ENCODE measurements at regions not wholly inside any gene's neighbourhood (a gene's known extent, or its start where the extent isn't known, plus 50 kb on each side); places are given as distances from the start of the nearest gene placed in this dataset.

DNA sequence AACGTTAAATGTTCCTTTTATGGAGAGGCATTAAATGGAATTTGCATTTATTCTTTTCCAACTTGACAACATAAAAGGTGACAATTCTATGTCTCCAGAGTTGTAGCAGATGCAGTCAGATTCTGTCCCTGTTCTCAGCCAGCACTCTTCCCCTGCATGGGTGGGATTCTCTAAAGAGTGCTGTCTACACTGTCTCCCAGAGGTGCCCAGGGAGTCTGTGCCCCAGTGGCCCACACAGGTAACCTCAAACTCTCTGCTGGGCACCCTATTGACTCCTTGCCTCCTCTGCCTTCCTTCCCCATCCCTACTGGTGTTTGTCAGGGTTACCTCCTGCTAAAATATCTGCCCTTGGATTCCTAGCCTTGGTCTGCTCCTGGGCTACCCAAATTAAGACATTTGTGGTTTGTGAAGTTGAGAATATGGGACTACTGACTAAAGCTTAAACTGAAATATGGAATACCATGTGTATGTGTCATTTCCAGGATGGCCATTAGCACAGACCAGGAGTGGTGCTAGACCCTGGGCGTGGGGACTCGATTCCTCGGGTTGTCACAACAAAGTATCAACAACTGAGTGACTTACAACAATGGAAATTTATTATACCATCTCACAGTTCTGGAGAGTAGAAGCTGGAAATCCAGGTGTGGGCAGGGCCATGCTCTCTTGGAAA lies 284.7 kb downstream of the CDH26 start:
- Mint-ChIP-seq H3K27ac (no peak overlapping the region), H3K4me3 (no peak overlapping the region), H3K4me1 (no peaks in the 10 kb centered on the region), H3K36me3 (no peaks in the 10 kb centered on the region), H3K27me3 (no peaks in the 10 kb centered on the region), H3K9me3 (ENCODE audit: low read depth) (no peaks in the 10 kb centered on the region)
- ATAC-seq (no peak), DNase-seq (no peak)
- CTCF ChIA-PET = no interaction called here

DNA sequence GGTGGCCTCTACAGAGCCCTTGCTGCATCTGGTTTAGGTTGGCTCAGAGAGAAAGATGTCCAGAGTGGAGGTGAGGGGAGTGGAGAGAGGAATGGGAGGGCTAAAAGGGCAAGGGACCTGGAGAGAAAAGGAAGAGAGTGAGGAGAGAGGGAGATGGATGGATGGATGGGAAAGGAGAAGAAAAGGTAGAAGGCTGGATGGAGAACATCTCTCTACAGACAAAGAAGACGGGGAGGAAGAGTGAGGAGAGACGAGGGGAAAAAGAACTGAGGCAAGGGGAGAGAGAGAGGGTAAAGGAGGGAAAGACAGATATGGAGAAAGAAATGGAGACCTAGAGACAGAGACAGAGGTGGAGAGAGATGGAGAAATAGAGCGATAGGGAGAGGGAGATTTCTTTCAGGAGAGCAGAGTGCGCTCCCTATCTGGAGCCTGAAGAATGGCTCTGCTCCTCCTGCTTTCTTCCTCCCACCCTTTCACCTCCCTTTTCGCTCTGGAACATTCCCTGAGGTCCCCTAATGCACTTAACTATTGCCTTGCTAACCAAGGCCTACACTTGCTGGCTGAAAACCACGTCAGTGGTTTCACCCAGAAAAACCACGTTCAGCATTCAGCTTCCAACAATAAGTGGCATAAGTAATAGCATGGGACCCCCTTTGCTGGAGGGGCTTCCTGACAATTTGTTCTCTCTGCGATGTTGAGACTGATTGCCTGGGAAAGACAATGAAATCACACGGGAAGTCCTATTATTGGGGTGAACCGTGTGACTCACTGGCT lies 286.3 kb downstream of the CDH26 start:
- no peak for ATAC-seq
- DNase-seq = peak; percentile 35
- CTCF ChIA-PET = no interaction called here
- Mint-ChIP-seq H3K4me3 (no peak overlapping the region), H3K4me1 (no peaks in the 10 kb centered on the region), H3K27me3 (no peaks in the 10 kb centered on the region), H3K27ac (no peak overlapping the region), H3K9me3 (ENCODE audit: low read depth) (no peaks in the 10 kb centered on the region), H3K36me3 (no peaks in the 10 kb centered on the region)

DNA sequence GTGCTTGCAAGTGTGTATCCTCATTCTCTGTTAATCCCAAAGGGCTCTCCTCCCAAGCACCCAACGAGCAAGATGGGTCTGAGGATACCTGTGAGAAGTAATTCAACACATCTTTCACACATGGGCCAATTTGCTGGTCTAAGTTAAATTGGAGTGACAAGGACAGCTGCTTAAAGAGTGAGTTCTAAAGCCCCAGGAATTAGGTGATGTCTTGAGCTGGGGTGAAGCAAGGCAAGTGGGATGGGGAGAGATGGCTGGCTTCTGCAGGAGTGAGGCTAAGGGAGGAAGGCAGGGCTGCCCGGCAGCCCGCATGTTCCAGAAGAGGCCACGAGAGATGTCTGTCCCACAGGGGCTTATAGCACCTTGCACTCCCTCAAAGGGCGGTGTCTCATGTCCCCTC lies 288.5 kb downstream of the CDH26 start:
- Mint-ChIP-seq H3K4me3 (no peak overlapping the region), H3K9me3 (ENCODE audit: low read depth) (no peaks in the 10 kb centered on the region), H3K36me3 (no peaks in the 10 kb centered on the region), H3K4me1 (no peaks in the 10 kb centered on the region), H3K27me3 (no peaks in the 10 kb centered on the region), H3K27ac (no peak overlapping the region)
- ATAC-seq (no peak), DNase-seq (peak; percentile 26)
- CTCF ChIA-PET = no interaction called here

DNA sequence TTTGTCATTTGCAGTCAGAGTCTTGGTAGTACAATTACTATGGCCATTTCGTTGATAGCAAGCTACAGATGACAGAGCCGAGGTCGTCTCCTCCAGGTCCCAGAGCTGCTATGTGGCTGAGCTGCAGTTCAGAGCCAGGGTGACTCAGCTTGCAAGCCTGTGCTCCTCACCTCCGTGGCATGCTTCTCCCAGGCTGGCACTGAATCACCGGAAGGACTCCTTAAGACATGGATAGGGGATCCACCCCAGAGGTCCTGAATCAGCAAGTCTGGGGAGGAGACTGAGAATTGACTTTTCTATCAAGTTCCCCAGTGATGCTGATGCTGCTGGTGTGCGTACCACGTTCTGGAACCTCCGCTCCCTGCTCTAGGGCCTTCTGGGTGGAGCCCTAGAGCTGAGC lies 291.2 kb downstream of the CDH26 start:
- no peak overlapping the region for H3K4me3 Mint-ChIP-seq
- H3K4me1 Mint-ChIP-seq = no peaks in the 10 kb centered on the region
- DNase-seq (peak; percentile 19), ATAC-seq (no peak)
- CTCF ChIA-PET = no interaction called here
- no peaks in the 10 kb centered on the region for H3K27me3 Mint-ChIP-seq
- no peaks in the 10 kb centered on the region for H3K9me3 Mint-ChIP-seq (ENCODE audit: low read depth)
- no peaks in the 10 kb centered on the region for H3K36me3 Mint-ChIP-seq
- no peak overlapping the region for H3K27ac Mint-ChIP-seq

DNA sequence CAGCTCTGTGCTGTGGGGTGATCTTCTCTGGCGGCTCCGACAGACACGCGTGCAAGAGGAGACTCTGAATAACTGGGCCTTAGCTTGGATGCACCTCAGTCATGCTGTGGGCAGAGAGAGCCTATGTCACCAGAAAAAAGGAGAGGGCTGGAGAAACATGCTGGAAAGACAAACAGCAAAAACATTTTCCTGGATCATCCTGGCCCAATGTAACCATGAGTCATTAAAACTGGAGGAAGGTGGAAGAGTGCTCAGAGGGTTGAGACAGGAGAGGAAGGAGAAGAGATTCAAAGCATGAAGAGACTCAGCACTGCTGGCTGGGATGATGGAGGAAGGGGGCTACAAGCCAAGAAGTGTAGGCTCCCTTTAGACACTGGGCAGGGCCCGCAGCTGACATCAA lies 292.0 kb downstream of the CDH26 start:
- DNase-seq (peak; percentile 8), ATAC-seq (no peak)
- no peaks in the 10 kb centered on the region for H3K9me3 Mint-ChIP-seq (ENCODE audit: low read depth)
- H3K36me3 Mint-ChIP-seq = no peaks in the 10 kb centered on the region
- CTCF ChIA-PET = interaction anchor here (0.8 kb wide), 1 partner anchor 15 kb away, joined by 3 read pairs; no protein-coding TSS in a partner anchor
- H3K27ac Mint-ChIP-seq = no peak overlapping the region
- no peaks in the 10 kb centered on the region for H3K4me1 Mint-ChIP-seq
- no peaks in the 10 kb centered on the region for H3K27me3 Mint-ChIP-seq
- H3K4me3 Mint-ChIP-seq = no peak overlapping the region

DNA sequence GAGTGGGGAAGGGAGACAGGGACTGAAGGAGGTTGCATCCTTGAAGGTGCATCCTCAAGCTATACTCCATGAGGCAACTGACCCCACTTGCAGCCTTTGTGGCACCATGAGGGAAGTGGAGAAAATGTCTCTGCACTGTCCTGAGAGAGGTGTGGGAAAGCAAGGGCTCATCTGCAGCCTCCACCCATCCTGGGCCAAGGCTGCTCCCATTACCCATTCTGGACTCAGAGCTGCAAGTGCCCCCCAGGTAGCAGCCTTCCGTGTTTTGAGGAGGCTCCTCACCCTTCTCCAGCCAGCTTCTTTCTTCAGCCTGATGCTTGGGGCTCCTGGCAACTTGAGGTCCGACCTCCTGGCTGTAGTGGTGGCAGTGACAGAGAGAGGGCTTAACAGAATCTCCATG lies 294.6 kb downstream of the CDH26 start:
- no peaks in the 10 kb centered on the region for H3K36me3 Mint-ChIP-seq
- no peaks in the 10 kb centered on the region for H3K9me3 Mint-ChIP-seq (ENCODE audit: low read depth)
- CTCF ChIA-PET = interaction anchor here (1.1 to 1.2 kb wide), 2 partner anchors 10 to 196 kb away, joined by 3 to 6 read pairs; no protein-coding TSS in a partner anchor
- H3K4me1 Mint-ChIP-seq = no peaks in the 10 kb centered on the region
- H3K4me3 Mint-ChIP-seq = no peak overlapping the region
- H3K27ac Mint-ChIP-seq = no peak overlapping the region
- peak; percentile 25 for DNase-seq
- no peaks in the 10 kb centered on the region for H3K27me3 Mint-ChIP-seq
- no peak for ATAC-seq

DNA sequence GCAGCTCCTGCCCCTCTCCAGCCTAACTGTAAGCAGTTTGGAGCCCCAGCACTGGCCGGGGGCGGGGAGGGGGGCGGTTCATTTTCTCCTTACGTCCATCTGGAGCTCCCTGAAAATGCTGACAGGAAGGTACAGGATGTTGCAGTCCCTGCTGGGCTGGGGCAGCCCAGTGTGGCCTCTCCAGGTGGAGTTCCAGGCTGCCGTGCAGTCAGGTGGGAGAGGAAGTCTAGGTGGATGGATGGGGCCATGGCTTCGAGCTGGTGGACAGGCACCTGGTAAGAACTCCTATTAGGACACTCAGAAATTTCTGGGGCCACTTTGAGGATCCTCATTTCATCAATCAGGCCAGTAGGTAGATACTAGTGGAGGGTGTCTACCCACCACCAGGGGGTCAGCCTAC lies 295.2 kb downstream of the CDH26 start:
- CTCF ChIA-PET = interaction anchor here (1.2 kb wide), 1 partner anchor 196 kb away, joined by 3 read pairs; no protein-coding TSS in a partner anchor
- Mint-ChIP-seq H3K27me3 (no peaks in the 10 kb centered on the region), H3K4me3 (no peak overlapping the region)

DNA sequence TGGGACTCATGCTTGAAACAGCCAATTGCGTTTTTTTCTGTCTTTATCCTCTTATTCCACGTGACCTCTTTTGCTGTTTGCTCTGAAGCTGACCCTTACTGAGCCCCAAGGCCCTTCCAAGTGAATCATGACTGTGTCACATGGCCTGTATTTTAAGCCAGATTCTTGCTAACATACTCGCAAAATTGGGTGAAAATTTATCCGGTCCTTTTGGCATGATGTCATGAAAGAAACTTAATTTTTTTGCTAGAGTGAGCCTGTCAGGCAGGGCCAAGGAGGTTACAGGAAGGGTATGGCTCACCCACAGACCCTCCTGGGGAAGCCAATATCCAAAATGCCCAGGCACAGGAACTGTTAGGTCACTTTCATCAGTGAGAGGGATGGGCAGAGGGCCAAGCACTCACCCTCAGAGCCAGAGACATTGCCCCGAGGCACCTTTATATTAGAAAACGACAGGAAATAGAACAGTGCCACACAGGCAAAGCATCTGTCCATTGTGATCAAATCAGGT lies 296.7 kb downstream of the CDH26 start:
- no peak overlapping the region for H3K4me3 Mint-ChIP-seq
- CTCF ChIA-PET = no interaction called here

More for the DNA sequence above, 295.2 kb downstream of the CDH26 start:
- H3K27ac Mint-ChIP-seq = no peak overlapping the region
- no peak for DNase-seq
- no peak for ATAC-seq
- no peaks in the 10 kb centered on the region for H3K4me1 Mint-ChIP-seq
- H3K36me3 Mint-ChIP-seq = no peaks in the 10 kb centered on the region
- no peaks in the 10 kb centered on the region for H3K9me3 Mint-ChIP-seq (ENCODE audit: low read depth)

DNA sequence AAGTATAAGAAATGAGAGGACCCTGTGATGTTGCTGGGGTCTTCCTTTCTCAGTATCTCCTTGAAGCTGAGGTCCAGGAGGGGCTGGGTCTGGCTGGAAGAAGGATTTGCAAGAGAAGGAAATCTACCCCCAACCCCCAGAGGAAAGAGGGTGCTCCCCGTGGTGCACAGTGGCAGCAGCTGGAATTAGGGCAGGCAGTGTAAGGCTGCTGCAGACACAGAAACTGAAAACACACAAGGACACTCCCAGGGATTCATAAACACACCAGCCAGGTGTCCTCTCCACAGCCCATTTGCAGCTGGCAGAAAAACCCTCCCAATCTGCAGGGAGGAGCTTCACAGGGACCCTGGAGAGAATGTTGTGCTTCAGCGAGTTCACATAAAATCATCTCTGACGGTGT lies 297.2 kb downstream of the CDH26 start:
- Mint-ChIP-seq H3K27ac (no peak overlapping the region), H3K4me3 (no peak overlapping the region), H3K36me3 (no peaks in the 10 kb centered on the region), H3K27me3 (no peaks in the 10 kb centered on the region), H3K4me1 (no peaks in the 10 kb centered on the region), H3K9me3 (ENCODE audit: low read depth) (no peaks in the 10 kb centered on the region)
- ATAC-seq = no peak
- CTCF ChIA-PET = no interaction called here
- no peak for DNase-seq

More for the DNA sequence above, 296.7 kb downstream of the CDH26 start:
- Mint-ChIP-seq H3K27me3 (no peaks in the 10 kb centered on the region), H3K27ac (no peak overlapping the region), H3K4me1 (no peaks in the 10 kb centered on the region), H3K36me3 (no peaks in the 10 kb centered on the region), H3K9me3 (ENCODE audit: low read depth) (no peaks in the 10 kb centered on the region)
- ATAC-seq (no peak), DNase-seq (no peak)

DNA sequence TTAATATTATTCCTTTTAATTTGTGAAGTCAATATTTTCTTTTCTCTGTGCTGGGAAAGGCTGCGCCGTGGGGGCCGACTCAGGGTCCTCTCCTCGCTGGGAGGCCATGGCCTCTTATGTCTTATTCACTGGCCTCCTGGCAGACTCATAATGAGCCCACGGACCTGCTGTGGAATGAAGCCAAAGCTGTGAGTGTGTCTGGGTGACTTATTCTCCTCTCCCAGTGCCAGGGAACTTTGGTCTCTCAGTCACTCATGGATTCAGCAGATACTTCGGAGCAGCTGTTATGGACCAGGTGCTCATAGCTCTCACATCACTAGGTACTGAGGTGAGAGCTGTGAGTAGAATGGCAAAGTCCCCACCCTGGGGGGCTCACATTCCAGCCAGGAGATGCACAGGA lies 297.6 kb downstream of the CDH26 start:
- H3K9me3 Mint-ChIP-seq (ENCODE audit: low read depth) = no peaks in the 10 kb centered on the region
- CTCF ChIA-PET = no interaction called here

DNA sequence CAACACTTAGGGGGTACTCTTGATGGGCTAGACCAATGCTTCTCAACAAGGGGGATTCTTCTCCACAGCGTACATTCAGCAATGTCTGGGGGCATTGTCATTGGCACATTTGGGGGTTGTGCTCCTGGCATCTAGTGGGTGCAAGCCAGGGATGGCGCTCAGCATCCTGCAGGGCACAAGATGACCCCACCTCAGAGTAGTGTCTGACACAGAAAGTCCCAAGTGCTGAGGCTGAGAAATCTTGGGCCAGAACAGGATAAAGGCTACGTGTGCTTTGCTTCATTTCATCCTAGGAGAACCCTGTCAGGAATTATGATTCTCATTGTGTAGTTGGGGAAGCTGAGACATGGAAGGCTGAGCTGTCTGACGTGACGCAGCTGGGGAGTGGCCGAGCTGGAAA lies 298.6 kb downstream of the CDH26 start:
- Mint-ChIP-seq H3K4me3 (no peak overlapping the region), H3K4me1 (no peaks in the 10 kb centered on the region), H3K36me3 (no peaks in the 10 kb centered on the region), H3K27ac (no peak overlapping the region), H3K27me3 (no peaks in the 10 kb centered on the region), H3K9me3 (ENCODE audit: low read depth) (no peaks in the 10 kb centered on the region)
- DNase-seq (no peak), ATAC-seq (no peak)
- CTCF ChIA-PET = no interaction called here

More for the DNA sequence above, 297.6 kb downstream of the CDH26 start:
- Mint-ChIP-seq H3K27ac (no peak overlapping the region), H3K4me1 (no peaks in the 10 kb centered on the region), H3K27me3 (no peaks in the 10 kb centered on the region), H3K36me3 (no peaks in the 10 kb centered on the region), H3K4me3 (no peak overlapping the region)
- ATAC-seq (no peak), DNase-seq (no peak)

DNA sequence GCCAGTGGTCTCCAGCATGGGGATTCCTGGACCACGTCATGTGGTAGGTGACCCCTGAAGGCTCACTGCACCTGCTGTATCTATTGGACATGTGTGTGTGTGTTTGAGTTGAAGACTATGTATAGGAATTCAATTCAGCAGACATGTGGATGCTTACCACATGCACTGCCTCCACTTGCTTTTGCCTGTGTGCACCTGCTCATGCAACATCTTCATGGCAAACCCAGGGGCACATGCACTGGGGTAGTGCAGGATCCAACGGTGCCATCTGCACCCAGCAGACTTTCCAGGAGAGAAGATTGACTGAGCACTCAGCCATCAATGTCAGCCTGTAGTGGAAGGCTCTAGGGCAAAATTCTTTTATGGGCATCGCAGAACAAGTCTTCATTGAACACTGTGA lies 299.4 kb downstream of the CDH26 start:
- H3K27me3 Mint-ChIP-seq = no peaks in the 10 kb centered on the region
- no peak for DNase-seq
- no peak overlapping the region for H3K4me3 Mint-ChIP-seq
- H3K36me3 Mint-ChIP-seq = no peaks in the 10 kb centered on the region
- no peaks in the 10 kb centered on the region for H3K9me3 Mint-ChIP-seq (ENCODE audit: low read depth)
- CTCF ChIA-PET = no interaction called here
- no peaks in the 10 kb centered on the region for H3K4me1 Mint-ChIP-seq
- no peak overlapping the region for H3K27ac Mint-ChIP-seq
- ATAC-seq = no peak

DNA sequence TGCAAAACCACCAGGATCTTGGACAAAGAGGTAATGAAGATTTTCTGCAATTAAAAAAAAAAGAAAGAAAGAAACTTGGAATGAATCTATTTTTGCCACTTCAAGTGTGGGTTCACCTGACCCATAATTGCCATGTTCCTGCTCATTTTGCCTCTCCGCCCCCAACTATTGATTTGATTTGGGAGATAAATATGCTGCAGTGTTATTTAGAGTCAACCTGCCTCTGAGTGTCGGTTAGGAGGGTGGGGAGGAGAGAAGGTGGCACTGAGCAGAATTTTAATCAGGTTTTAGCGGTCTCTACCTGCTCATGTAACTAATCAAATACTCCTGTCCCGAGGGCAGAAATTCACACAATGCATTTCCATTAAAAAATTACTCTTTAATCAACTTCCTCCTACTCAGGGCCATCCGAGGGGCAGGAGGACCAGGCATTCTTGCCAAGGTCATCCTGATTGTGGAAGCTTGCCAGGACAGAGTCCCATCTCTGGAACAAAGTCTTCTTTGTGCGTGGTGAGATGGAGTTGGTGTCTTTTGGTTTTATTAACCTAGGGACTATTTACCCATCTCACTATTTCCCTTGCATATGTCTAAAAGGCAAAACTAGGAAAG lies 300.1 kb downstream of the CDH26 start:
- Mint-ChIP-seq H3K9me3 (ENCODE audit: low read depth) (no peaks in the 10 kb centered on the region), H3K36me3 (no peaks in the 10 kb centered on the region), H3K4me3 (no peak overlapping the region), H3K27ac (no peak overlapping the region), H3K4me1 (no peaks in the 10 kb centered on the region), H3K27me3 (no peaks in the 10 kb centered on the region)
- ATAC-seq (no peak), DNase-seq (peak; percentile 0)
- CTCF ChIA-PET = no interaction called here

DNA sequence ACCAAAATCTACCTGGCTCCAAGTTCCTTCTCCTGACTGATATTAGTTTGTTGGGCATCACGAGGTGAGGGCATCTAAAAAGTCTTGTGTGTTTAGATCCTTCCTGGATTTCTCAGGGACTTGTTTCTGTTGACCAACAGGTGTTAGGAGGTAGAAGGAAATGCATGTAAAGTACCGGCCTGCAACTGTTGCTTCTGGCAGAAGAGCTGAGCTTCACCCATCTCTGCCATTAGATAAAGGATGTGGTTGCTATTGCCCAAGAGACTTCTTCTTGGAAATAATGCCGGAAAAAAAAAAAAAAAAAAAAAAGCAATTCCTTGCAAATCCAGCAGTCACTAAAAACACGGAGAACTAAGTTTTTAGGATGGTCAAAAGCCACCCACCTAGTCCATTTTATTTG lies 303.1 kb downstream of the CDH26 start:
- Mint-ChIP-seq H3K4me3 (no peak overlapping the region), H3K27me3 (no peaks in the 10 kb centered on the region), H3K4me1 (peaks cover 4% of the 10 kb centered on the region), H3K27ac (no peak overlapping the region), H3K9me3 (ENCODE audit: low read depth) (no peaks in the 10 kb centered on the region), H3K36me3 (no peaks in the 10 kb centered on the region)
- DNase-seq = no peak
- CTCF ChIA-PET = interaction anchor here (1.6 kb wide), 1 partner anchor 204 kb away, joined by 8 read pairs; no protein-coding TSS in a partner anchor
- no peak for ATAC-seq
